HepG2 (cell line): ENCODE measurements at regions not wholly inside any gene's neighbourhood (a gene's known extent, or its start where the extent isn't known, plus 50 kb on each side); places are given as distances from the start of the nearest gene placed in this dataset.

ENCODE experiments used
- ATAC-seq: fragments of 200-7000 bp; cut with Tn5 transposase; 3 replicates; pipeline ENCODE4 v1.9.1; 2020; ENCODE audit warnings: mild to moderate bottlenecking, moderate library complexity
- BruUV-seq: library from RNA; stranded (reverse); fragments of 400-500 nt; replicated peaks from 2 replicates; lab custom pipeline; 2021; lab: Mats Ljungman, UMichigan
- CTCF ChIA-PET: fragments of 300-600 bp; formaldehyde crosslinking; extraction: SDS; loops from one replicate; lab custom pipeline; 2021; ENCODE audit warnings: low total read pairs, inconsistent platforms, low intra/inter-chr PET ratio; lab: Yijun Ruan, JAX
- POLR2A ChIA-PET: fragments of 350-600 bp; sonication (Branson Sonifier 250); formaldehyde crosslinking; loops from one replicate; lab custom pipeline; 2020; ENCODE audit warnings: antibody characterized with exemption, inconsistent platforms; lab: Yijun Ruan, JAX
- DNase-seq: peaks from one replicate; pipeline ENCODE4 v3.0.0-alpha.2; 2015; ENCODE audit warnings: low spot score
- FAIRE-seq: peaks from 3 replicates; lab custom pipeline; 2011; peaks lifted over from hg19 to GRCh38; lab: Jason Lieb, UNC
- H2AFZ ChIP-seq: one replicate; pipeline ENCODE4 v1.6.1; 2011; ENCODE audit warnings: low read length, inconsistent platforms
- H3K27ac ChIP-seq: fragments of 300-600 bp; 3 replicates; pipeline ENCODE4 v1.8.0; 2011; ENCODE audit warnings: mixed run types, mild to moderate bottlenecking, mixed read lengths, low read length, inconsistent platforms; ENCODE audit not compliant: insufficient read depth; ENCODE audit errors: extremely low read length
- H3K27me3 ChIP-seq, 2 experiments: fragments of 200-600 bp in 1 of 2; 2 replicates in 1 of 2; 3 replicates in 1 of 2; pipeline versions ENCODE4 v1.6.0 to v1.8.0; 2011; ENCODE audit warnings: low read length in 2 of 2, mild to moderate bottlenecking in 2 of 2, moderate library complexity in 2 of 2, inconsistent platforms in 1 of 2; ENCODE audit not compliant: insufficient read depth in 2 of 2, control insufficient read depth in 1 of 2
- H3K36me3 ChIP-seq, 2 experiments: fragments of 200-600 bp in 1 of 2; replicated peaks in 1 of 2; 2 replicates in 1 of 2; 3 replicates in 1 of 2; pipeline versions ENCODE4 v1.5.1 to v1.8.0; 2011; ENCODE audit warnings: low read length in 2 of 2, inconsistent platforms in 1 of 2; ENCODE audit not compliant: insufficient read depth in 2 of 2, control insufficient read depth in 1 of 2
- H3K4me1 ChIP-seq: 2 replicates; pipeline ENCODE4 v1.5.1; 2012; ENCODE audit warnings: low read length, inconsistent platforms; ENCODE audit not compliant: insufficient read depth
- H3K4me2 ChIP-seq: 2 replicates; pipeline ENCODE4 v1.6.0; 2011; ENCODE audit warnings: low read depth, low read length, inconsistent platforms
- H3K4me3 ChIP-seq, 3 experiments: fragments of 200-600 bp in 1 of 3; sonication (generic), shearing (Covaris generic) in 1 of 3; replicated peaks in 1 of 3; 2 replicates each; pipeline ENCODE4 v1.5.1; 2011 to 2016; ENCODE audit warnings: low read length in 3 of 3, inconsistent platforms in 2 of 3, low read depth in 2 of 3, mild to moderate bottlenecking in 2 of 3, control low read depth in 1 of 3, mixed read lengths in 1 of 3; ENCODE audit not compliant: insufficient read depth in 1 of 3
- H3K79me2 ChIP-seq: one replicate; pipeline ENCODE4 v1.6.1; 2011; ENCODE audit warnings: low read length, inconsistent platforms; ENCODE audit not compliant: insufficient read depth
- H3K9ac ChIP-seq: 2 replicates; pipeline ENCODE4 v1.6.0; 2011; ENCODE audit warnings: mild to moderate bottlenecking, low read depth, low read length, inconsistent platforms; ENCODE audit not compliant: insufficient read depth
- H3K9me3 ChIP-seq: 2 replicates; pipeline ENCODE4 v1.5.1; 2012; ENCODE audit warnings: mild to moderate bottlenecking, low read length
- H4K20me1 ChIP-seq: 2 replicates; pipeline ENCODE4 v1.6.0; 2011; ENCODE audit warnings: inconsistent platforms, mild to moderate bottlenecking, low read length, moderate library complexity; ENCODE audit not compliant: insufficient read depth
- AGO1 ChIP-seq: fragments of 200-400 bp; formaldehyde crosslinking; IDR thresholded peaks from 2 replicates; pipeline ENCODE4 v1.6.1; 2017; ENCODE audit warnings: mild to moderate bottlenecking, low read depth, low read length, moderate library complexity; ENCODE audit not compliant: poor library complexity, severe bottlenecking
- ESRRA ChIP-seq: sonication (generic); formaldehyde crosslinking; IDR thresholded peaks from 2 replicates; pipeline ENCODE4 v1.5.1; 2020; ENCODE audit warnings: mild to moderate bottlenecking, low read depth, missing genetic modification reagents
- ETV5 ChIP-seq: IDR thresholded peaks from 2 replicates; pipeline ENCODE4 v1.6.1; 2018; ENCODE audit warnings: missing biosample characterization, missing genetic modification reagents, inconsistent platforms, borderline replicate concordance
- IKZF4 ChIP-seq: sonication (generic); formaldehyde crosslinking; IDR thresholded peaks from 2 replicates; pipeline ENCODE4 v1.5.1; 2020; ENCODE audit warnings: borderline replicate concordance, mild to moderate bottlenecking, low read depth, missing genetic modification reagents; ENCODE audit errors: not compliant biosample characterization
- ISL2 ChIP-seq: sonication (generic); formaldehyde crosslinking; IDR thresholded peaks from 2 replicates; pipeline ENCODE4 v1.5.0; 2020; ENCODE audit warnings: missing genetic modification reagents
- MAFF ChIP-seq: IDR thresholded peaks from 2 replicates; pipeline ENCODE4 v1.6.1; 2011; ENCODE audit warnings: low read depth, low read length, improper control_type of control experiment
- PLRG1 ChIP-seq: fragments of 450-650 bp; conservative IDR thresholded peaks from 2 replicates; pipeline ENCODE4 v1.6.1; 2016
- SOX6 ChIP-seq, 2 experiments: fragments of 450-650 bp in 1 of 2; sonication (generic) in 1 of 2; formaldehyde crosslinking in 1 of 2; IDR thresholded peaks; 2 replicates each; pipeline versions ENCODE4 v1.4.0 to v1.6.1; 2017 to 2020; ENCODE audit warnings: antibody characterized with exemption in 1 of 2, mild to moderate bottlenecking in 1 of 2, missing genetic modification reagents in 1 of 2
- TBP ChIP-seq: sonication (generic); formaldehyde crosslinking; IDR thresholded peaks from 2 replicates; pipeline ENCODE4 v1.5.0; 2020; ENCODE audit warnings: missing genetic modification reagents
- TRIM22 ChIP-seq: fragments of 450-650 bp; IDR thresholded peaks from 2 replicates; pipeline ENCODE4 v1.6.1; 2017
- ZNF160 ChIP-seq: sonication (generic); formaldehyde crosslinking; IDR thresholded peaks from 2 replicates; pipeline ENCODE4 v1.8.0; 2022; ENCODE audit warnings: mild to moderate bottlenecking, inconsistent platforms, missing genetic modification reagents
- ZNF234 ChIP-seq: sonication (generic); formaldehyde crosslinking; conservative IDR thresholded peaks from 2 replicates; pipeline ENCODE4 v1.5.1; 2020; ENCODE audit warnings: mild to moderate bottlenecking, missing genetic modification reagents
- ZNF24 ChIP-seq: fragments of 450-650 bp; IDR thresholded peaks from 2 replicates; pipeline ENCODE4 v1.6.1; 2017; ENCODE audit warnings: antibody characterized with exemption, mild to moderate bottlenecking
- ZNF263 ChIP-seq: sonication (generic); formaldehyde crosslinking; IDR thresholded peaks from 2 replicates; pipeline ENCODE4 v1.4.0; 2020; ENCODE audit warnings: missing genetic modification reagents
- ZNF672 ChIP-seq: sonication (generic); formaldehyde crosslinking; IDR thresholded peaks from 2 replicates; pipeline ENCODE4 v1.8.1; 2022; ENCODE audit warnings: missing genetic modification reagents
- WGBS: methylation state at CpG from one replicate; pipeline ENCODE4 v1.1.6; 2017; ENCODE audit warnings: low lambda C conversion rate; 5-methylcytosine and 5-hydroxymethylcytosine counted together
- in situ Hi-C: cut with HindIII; loops from 2 replicates; pipeline ENCODE4 v1.10.0; 2017; ENCODE audit warnings: low pct_unique_long_range_greater_than_20kb; ENCODE audit not compliant: extremely low pct_ligation_motif_present
- intact Hi-C: fragments of 100-400 bp; cut with micrococcal nuclease; formaldehyde crosslinking; loops from one replicate; pipeline ENCODE4 v1.10.0; 2022; ENCODE audit not compliant: unreplicated experiment
- TF ChIP-seq, protein P1 (sequence below): sonication (generic); formaldehyde crosslinking; IDR thresholded peaks from 2 replicates; pipeline ENCODE4 v1.4.0; 2020; ENCODE audit warnings: missing genetic modification reagents, borderline replicate concordance
- TF ChIP-seq, protein P2 (sequence below): sonication (generic); formaldehyde crosslinking; conservative IDR thresholded peaks from 2 replicates; pipeline ENCODE4 v1.8.1; 2023; ENCODE audit warnings: missing genetic modification reagents

DNA sequence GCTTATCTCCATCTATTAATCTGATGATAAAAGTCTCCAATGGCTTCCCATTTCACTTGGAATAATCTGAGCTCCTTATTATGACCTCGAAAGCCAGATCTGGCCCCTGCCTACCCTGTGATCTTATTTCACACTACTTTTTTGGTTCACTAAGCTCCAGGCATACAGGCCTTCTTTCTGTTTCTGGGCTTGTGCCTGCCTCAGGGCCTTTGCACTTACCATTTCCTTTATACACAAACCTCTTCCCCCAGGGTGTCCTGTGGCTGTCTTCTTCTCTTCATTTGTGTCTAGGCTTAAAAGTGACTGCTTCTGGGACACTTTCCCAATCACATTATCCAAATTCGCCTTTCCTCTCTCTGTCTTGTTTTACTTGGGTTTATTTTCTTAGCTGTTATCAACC lies 478.8 kb downstream of the LRIG3 start:
- Histone ChIP-seq H3K9ac (no peak overlapping the region), H3K4me3 (no peak overlapping the region), H3K4me2 (no peak overlapping the region), H4K20me1 (no peaks in the 10 kb centered on the region), H3K27ac (no peak overlapping the region), H3K4me1 (no peaks in the 10 kb centered on the region), H2AFZ (no peak overlapping the region), H3K36me3 (no peaks in the 10 kb centered on the region), H3K9me3 (no peaks in the 10 kb centered on the region), H3K79me2 (no peaks in the 10 kb centered on the region), H3K27me3 (no peaks in the 10 kb centered on the region)
- DNase-seq, result no peak
- no TSS peak for BruUV-seq
- ChIA-PET POLR2A (no interaction called here), CTCF (no interaction called here)
- no peak for ATAC-seq
- intact Hi-C loops, result loop anchor here (5.0 kb wide), 1 partner anchor 711 kb away; no protein-coding TSS in a partner anchor
- WGBS, result 4% methylated on average over 2 of the region's 2 CpGs
- in situ Hi-C loops, result loop anchor here (25.0 kb wide), 1 partner anchor 454 kb away; no protein-coding TSS in a partner anchor
- no peak for FAIRE-seq
- TF ChIP-seq ZNF672 (CRISPR knock-in tag) (no peak), ISL2 (CRISPR knock-in tag) (no peak), ZNF234 (CRISPR knock-in tag) (no peak), TRIM22 (no peak), ZNF24 (no peak), ZNF263 (no peak), AGO1 (no peak), ZNF160 (CRISPR knock-in tag) (no peak), MAFF (no peak), ESRRA (CRISPR knock-in tag) (no peak), PLRG1 (no peak), TBP (CRISPR knock-in tag) (no peak), ETV5 (no peak), SOX6 (IDR thresholded peaks at IDR 0.05) (no peak), SOX6 (CRISPR knock-in tag; IDR thresholded peaks at IDR 0.05) (no peak), IKZF4 (CRISPR knock-in tag) (no peak)
- TF ChIP-seq, protein P1, sequence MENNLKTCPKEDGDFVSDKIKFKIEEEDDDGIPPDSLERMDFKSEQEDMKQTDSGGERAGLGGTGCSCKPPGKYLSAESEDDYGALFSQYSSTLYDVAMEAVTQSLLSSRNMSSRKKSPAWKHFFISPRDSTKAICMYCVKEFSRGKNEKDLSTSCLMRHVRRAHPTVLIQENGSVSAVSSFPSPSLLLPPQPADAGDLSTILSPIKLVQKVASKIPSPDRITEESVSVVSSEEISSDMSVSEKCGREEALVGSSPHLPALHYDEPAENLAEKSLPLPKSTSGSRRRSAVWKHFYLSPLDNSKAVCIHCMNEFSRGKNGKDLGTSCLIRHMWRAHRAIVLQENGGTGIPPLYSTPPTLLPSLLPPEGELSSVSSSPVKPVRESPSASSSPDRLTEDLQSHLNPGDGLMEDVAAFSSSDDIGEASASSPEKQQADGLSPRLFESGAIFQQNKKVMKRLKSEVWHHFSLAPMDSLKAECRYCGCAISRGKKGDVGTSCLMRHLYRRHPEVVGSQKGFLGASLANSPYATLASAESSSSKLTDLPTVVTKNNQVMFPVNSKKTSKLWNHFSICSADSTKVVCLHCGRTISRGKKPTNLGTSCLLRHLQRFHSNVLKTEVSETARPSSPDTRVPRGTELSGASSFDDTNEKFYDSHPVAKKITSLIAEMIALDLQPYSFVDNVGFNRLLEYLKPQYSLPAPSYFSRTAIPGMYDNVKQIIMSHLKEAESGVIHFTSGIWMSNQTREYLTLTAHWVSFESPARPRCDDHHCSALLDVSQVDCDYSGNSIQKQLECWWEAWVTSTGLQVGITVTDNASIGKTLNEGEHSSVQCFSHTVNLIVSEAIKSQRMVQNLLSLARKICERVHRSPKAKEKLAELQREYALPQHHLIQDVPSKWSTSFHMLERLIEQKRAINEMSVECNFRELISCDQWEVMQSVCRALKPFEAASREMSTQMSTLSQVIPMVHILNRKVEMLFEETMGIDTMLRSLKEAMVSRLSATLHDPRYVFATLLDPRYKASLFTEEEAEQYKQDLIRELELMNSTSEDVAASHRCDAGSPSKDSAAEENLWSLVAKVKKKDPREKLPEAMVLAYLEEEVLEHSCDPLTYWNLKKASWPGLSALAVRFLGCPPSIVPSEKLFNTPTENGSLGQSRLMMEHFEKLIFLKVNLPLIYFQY (CRISPR knock-in tag), result no peak
- TF ChIP-seq, protein P2, sequence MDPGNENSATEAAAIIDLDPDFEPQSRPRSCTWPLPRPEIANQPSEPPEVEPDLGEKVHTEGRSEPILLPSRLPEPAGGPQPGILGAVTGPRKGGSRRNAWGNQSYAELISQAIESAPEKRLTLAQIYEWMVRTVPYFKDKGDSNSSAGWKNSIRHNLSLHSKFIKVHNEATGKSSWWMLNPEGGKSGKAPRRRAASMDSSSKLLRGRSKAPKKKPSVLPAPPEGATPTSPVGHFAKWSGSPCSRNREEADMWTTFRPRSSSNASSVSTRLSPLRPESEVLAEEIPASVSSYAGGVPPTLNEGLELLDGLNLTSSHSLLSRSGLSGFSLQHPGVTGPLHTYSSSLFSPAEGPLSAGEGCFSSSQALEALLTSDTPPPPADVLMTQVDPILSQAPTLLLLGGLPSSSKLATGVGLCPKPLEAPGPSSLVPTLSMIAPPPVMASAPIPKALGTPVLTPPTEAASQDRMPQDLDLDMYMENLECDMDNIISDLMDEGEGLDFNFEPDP (CRISPR knock-in tag), result no peak
